ENCODE measurements at regions not wholly inside any gene's neighbourhood (a gene's known extent, or its start where the extent isn't known, plus 50 kb on each side); places are given as distances from the start of the nearest gene placed in this dataset.

DNA sequence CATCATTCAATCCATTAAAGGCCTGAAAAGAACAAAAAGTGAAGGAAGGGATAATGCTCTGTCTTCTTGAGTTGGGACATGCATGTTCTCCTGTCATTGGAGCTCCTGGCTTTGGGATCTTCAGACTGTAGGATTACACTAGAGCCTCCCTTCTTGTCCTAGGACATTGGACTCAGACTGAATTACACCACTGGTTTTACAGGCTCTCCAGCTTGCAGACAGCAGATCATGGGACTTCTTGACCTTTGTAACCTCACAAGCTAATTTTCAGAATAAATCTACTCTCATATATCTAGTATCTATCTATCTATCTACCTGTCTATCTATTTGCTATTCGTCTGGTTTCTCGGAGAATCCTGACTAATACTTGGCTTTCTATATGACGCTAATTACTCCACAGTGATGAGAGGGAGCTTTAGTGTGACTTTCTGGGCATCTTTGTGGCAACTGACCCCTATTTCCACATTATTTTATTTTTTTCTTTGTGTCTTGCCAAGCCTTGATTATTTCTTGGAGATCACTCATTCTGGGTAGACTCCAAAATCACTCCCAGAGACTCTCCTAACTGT, 151.9 kb upstream of the ZNF184 start:
- H3K27ac ChIP-seq = no peak overlapping the region
- no peak for DNase-seq

DNA sequence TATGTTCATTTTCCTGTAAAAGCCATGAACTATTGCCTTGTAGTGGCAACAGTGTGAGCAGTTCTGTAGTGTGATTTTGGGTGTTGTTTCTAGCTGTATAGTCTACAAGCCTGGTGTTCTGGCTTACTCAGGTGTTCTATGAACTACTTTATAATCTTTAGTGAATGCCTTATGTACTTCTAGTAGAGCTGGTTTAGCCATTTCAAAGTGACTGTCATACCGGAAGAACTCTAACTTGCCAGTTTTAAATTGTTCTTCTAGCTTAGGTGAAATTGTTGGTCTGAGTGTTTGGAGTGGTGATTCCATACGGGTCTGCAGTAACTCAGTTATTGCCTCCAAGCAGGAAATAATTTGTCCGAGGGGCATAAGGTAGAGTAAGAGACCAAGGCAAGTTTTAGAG, 150.2 kb upstream of the ZNF184 start:
- H3K27ac ChIP-seq = no peak overlapping the region
- no peak overlapping the region for H3K4me3 ChIP-seq
- TF ChIP-seq, protein P1, sequence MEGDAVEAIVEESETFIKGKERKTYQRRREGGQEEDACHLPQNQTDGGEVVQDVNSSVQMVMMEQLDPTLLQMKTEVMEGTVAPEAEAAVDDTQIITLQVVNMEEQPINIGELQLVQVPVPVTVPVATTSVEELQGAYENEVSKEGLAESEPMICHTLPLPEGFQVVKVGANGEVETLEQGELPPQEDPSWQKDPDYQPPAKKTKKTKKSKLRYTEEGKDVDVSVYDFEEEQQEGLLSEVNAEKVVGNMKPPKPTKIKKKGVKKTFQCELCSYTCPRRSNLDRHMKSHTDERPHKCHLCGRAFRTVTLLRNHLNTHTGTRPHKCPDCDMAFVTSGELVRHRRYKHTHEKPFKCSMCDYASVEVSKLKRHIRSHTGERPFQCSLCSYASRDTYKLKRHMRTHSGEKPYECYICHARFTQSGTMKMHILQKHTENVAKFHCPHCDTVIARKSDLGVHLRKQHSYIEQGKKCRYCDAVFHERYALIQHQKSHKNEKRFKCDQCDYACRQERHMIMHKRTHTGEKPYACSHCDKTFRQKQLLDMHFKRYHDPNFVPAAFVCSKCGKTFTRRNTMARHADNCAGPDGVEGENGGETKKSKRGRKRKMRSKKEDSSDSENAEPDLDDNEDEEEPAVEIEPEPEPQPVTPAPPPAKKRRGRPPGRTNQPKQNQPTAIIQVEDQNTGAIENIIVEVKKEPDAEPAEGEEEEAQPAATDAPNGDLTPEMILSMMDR (IDR thresholded peaks at IDR 0.05) = no peak
- H3K27me3 ChIP-seq = no peaks in the 10 kb centered on the region
- H3K4me1 ChIP-seq = no peaks in the 10 kb centered on the region
- no peak for DNase-seq
- H3K36me3 ChIP-seq = no peaks in the 10 kb centered on the region
- intact Hi-C loops (cut with DNase I) = no loop called here
- H3K9ac ChIP-seq (ENCODE audit: low read depth in 2 of 2, low read length in 2 of 2) = no peak overlapping the region
- H3K9me3 ChIP-seq = no peaks in the 10 kb centered on the region

More for the DNA sequence above, 151.9 kb upstream of the ZNF184 start:
- Histone ChIP-seq H3K4me3 (no peak overlapping the region), H3K36me3 (no peaks in the 10 kb centered on the region), H3K27me3 (no peaks in the 10 kb centered on the region), H3K9me3 (no peaks in the 10 kb centered on the region), H3K4me1 (no peaks in the 10 kb centered on the region), H3K9ac (ENCODE audit: low read depth in 2 of 2, low read length in 2 of 2) (no peak overlapping the region)
- TF ChIP-seq, protein P1 (IDR thresholded peaks at IDR 0.05) = no peak
- intact Hi-C loops (cut with DNase I) = no loop called here

DNA sequence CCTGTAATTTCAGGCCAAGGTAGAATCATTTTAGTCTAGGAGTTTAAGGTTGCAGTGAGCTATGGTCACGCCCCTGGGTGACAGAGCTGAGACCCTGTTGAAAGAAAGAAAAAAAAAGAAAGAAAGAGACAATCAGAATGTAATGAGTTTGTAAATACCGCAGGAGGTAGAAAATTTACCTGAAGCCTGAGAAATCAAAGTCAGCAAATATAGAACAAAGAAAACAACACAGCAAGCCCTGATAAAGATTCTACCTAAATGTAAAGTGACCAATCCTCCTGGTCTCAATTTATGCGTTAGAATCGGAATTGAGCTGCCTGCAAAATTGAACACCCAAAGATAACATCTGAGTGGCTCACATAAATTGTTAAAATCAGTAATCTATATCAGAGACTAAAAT, 146.5 kb upstream of the ZNF184 start:
- no peak for DNase-seq
- Histone ChIP-seq H3K36me3 (no peaks in the 10 kb centered on the region), H3K9me3 (no peaks in the 10 kb centered on the region), H3K4me3 (no peak overlapping the region), H3K27me3 (no peaks in the 10 kb centered on the region), H3K27ac (no peak overlapping the region), H3K4me1 (no peaks in the 10 kb centered on the region), H3K9ac (ENCODE audit: low read depth in 2 of 2, low read length in 2 of 2) (no peak overlapping the region)
- TF ChIP-seq, protein P1 (IDR thresholded peaks at IDR 0.05) = no peak
- intact Hi-C loops (cut with DNase I) = no loop called here

DNA sequence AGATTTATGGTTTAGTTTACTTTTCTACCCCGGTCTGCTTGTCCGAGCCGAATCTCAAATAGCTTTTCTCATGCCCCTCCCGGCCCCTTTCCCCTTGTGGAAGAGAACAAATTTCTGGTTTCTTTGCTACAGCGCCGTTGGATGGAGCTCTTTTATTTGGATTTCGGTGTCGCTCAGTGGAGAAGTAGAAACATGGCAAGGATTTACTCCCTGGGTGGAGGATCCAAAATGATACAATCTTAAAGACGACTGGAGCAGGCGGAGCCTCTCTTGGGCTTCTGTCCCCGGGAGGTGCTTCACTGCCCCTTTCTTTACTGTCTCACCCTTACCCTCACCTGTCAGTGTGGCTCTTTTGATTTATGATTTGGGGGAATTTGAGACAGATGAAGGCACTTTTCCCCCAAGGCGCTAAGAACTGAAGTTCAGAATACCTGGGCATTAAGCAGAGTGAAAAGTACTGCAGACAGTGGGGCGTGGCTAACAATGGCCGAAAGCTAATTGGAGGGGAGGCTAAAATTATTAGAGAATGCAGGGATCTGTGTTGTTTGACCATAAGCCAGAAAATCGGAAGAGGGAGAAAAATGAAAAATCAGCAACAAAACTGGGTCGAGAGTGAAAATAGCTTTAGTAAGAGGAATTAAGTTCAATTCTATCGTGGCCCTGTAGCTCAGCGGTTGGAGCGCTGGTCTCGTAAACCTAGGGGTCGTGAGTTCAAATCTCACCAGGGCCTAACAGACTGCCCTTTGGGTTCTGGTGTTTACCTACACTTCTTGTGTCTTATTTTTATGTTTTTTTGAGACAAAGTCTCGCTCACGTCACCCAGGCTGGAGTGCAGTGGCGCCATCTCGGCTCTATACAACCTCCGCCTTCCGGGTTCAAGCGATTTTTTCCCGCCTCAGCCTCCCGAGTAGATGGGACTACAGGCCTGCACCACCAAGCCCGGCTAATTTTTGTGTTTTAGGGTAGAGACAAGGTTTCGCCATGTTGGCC, 145.1 kb upstream of the ZNF184 start:
- Histone ChIP-seq H3K27ac (no peak overlapping the region), H3K4me1 (no peaks in the 10 kb centered on the region), H3K9me3 (no peaks in the 10 kb centered on the region), H3K4me3 (peak overlapping the region; percentile 22), H3K27me3 (no peaks in the 10 kb centered on the region), H3K9ac (ENCODE audit: low read depth in 2 of 2, low read length in 2 of 2) (no peak overlapping the region), H3K36me3 (no peaks in the 10 kb centered on the region)
- DNase-seq = no peak
- TF ChIP-seq, protein P1 (IDR thresholded peaks at IDR 0.05) = no peak
- intact Hi-C loops (cut with DNase I) = no loop called here

DNA sequence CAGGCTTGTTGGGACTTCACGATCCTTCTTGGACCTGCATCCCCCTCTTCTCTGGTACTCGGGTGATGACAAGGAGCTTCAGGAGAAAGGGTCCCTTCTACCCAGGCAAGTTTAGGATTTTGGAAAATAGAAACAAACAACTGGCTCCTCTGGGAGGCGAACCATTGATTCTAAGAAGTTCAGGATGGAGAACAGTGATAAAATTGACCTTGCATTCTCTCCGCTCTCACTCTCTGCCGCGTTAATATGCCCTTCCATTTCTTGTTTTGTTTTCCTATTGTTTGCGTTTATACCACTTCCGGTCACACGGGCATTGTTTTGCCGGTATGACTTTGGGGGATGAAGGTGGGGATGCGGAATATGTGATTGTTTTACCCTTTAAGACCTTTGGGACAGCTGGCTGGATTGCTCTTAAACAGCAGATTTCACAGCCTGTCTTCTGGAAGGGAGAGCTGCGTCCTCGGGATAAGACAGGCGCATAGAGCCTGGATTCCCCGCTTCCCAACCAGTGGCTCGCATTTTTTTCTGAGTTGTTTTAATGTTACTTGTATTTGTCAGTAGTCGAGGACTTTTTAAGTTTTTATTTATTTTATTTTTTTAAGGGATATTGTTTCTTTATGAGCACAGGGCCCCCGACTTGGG, 144.3 kb upstream of the ZNF184 start:
- Histone ChIP-seq H3K27ac (no peak overlapping the region), H3K9ac (ENCODE audit: low read depth in 2 of 2, low read length in 2 of 2) (no peak overlapping the region), H3K4me1 (no peaks in the 10 kb centered on the region), H3K27me3 (no peaks in the 10 kb centered on the region), H3K9me3 (no peaks in the 10 kb centered on the region), H3K4me3 (peak overlapping the region; percentile 22), H3K36me3 (no peaks in the 10 kb centered on the region)
- DNase-seq = no peak
- TF ChIP-seq, protein P1 (IDR thresholded peaks at IDR 0.05) = no peak
- intact Hi-C loops (cut with DNase I) = no loop called here
